ENCODE measurements at regions not wholly inside any gene's neighbourhood (a gene's known extent, or its start where the extent isn't known, plus 50 kb on each side); places are given as distances from the start of the nearest gene placed in this dataset.
A peak's percentile ranks its signal among the peaks of the same experiment; 100 is the strongest.

DNA sequence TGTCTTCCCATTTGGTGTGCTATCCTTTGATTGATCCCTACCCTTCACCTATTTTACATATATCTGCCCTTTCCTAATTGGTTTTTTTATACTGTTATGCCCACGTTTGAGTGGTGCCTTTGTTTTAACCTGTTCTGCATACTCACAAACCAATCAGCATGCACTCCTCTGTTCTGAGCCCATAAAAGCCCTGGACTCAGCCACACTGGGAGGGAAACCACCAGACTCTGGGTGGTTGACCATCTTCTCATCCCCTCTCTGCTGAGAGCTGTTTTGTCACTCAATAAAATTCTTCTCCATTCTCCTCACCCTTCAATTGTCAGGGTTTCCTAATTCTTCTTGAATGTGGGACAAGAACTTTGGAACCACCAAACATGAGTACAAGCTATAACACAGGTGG, 989.8 kb downstream of the ADGRL2 start:
- no peak overlapping the region for H3K27ac Mint-ChIP-seq
- H3K36me3 ChIP-seq = no peaks in the 10 kb centered on the region
- H3K4me2 ChIP-seq = no peak overlapping the region
- H3K9me3 Mint-ChIP-seq = peaks cover 7% of the 10 kb centered on the region
- peaks cover 4% of the 10 kb centered on the region for H3K36me3 Mint-ChIP-seq
- H3K27me3 ChIP-seq = no peaks in the 10 kb centered on the region
- H3K9me3 ChIP-seq (ENCODE audit: low read depth) = no peaks in the 10 kb centered on the region
- H2AFZ ChIP-seq (replicated peaks) = no peak overlapping the region
- H3K79me2 ChIP-seq (ENCODE audit: low read depth) = no peaks in the 10 kb centered on the region
- no peak overlapping the region for H3K4me3 Mint-ChIP-seq
- H4K20me1 ChIP-seq (ENCODE audit: low read depth) = no peaks in the 10 kb centered on the region
- no peak for DNase-seq (ENCODE audit: low spot score)
- H3K4me1 ChIP-seq = peaks cover 16% of the 10 kb centered on the region
- no peak overlapping the region for H3K9ac ChIP-seq
- H3K4me1 Mint-ChIP-seq = peaks cover 24% of the 10 kb centered on the region
- no peak overlapping the region for H3K4me3 ChIP-seq
- TF ChIP-seq EZH2 (IDR thresholded peaks at IDR 0.05) (no peak), CTCF (IDR thresholded peaks at IDR 0.05) (no peak), EZH2phosphoT487 (IDR thresholded peaks at IDR 0.05) (no peak)
- H3K27me3 Mint-ChIP-seq (ENCODE audit: insufficient read depth, low read depth) = no peaks in the 10 kb centered on the region
- no peaks in the 10 kb centered on the region for H3F3A ChIP-seq (ENCODE audit: low read depth)
- no peak overlapping the region for H3K27ac ChIP-seq

DNA sequence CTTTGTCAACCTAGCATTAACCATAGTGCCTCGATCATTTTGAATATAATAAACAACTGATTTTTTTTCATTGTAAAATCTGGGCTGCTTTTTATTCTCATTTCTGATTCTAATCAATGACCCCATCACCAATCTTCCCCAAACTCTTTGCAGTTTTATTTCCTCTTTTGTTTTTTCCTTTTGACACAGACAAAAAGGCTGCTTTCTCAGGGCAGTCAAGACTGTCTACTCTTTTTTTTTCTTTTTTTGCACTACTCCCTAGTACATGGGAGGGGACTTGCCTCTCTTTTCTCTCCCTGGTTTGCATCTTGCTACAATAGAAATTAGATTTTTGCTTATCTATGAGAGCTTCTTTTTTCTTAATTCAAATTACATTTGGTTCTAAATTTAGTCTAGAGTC, 987.9 kb downstream of the ADGRL2 start:
- H3K4me2 ChIP-seq = no peak overlapping the region

GRCh38 chr1:82788038-82788437, 987.3 kb downstream of the ADGRL2 start:
- Mint-ChIP-seq H3K9me3 (peaks cover 6% of the 10 kb centered on the region), H3K27me3 (ENCODE audit: insufficient read depth, low read depth) (no peaks in the 10 kb centered on the region), H3K27ac (no peak overlapping the region), H3K4me3 (no peak overlapping the region), H3K4me1 (peaks cover 24% of the 10 kb centered on the region), H3K36me3 (peaks cover 3% of the 10 kb centered on the region)
- no peaks in the 10 kb centered on the region for H3K9me3 ChIP-seq (ENCODE audit: low read depth)
- H3K4me1 ChIP-seq = peaks cover 16% of the 10 kb centered on the region
- no peak overlapping the region for H3K4me3 ChIP-seq
- no peaks in the 10 kb centered on the region for H3K79me2 ChIP-seq (ENCODE audit: low read depth)
- H2AFZ ChIP-seq (replicated peaks) = peak overlapping the region; percentile 80
- TF ChIP-seq EZH2 (IDR thresholded peaks at IDR 0.05) = no peak
- no peak for TF ChIP-seq CTCF (IDR thresholded peaks at IDR 0.05)
- no peak for TF ChIP-seq EZH2phosphoT487 (IDR thresholded peaks at IDR 0.05)
- no peak overlapping the region for H3K9ac ChIP-seq
- no peak overlapping the region for H3K4me2 ChIP-seq
- H3K27me3 ChIP-seq = no peaks in the 10 kb centered on the region
- H3F3A ChIP-seq (ENCODE audit: low read depth) = no peaks in the 10 kb centered on the region
- H4K20me1 ChIP-seq (ENCODE audit: low read depth) = no peaks in the 10 kb centered on the region
- no peak for DNase-seq (ENCODE audit: low spot score)
- H3K27ac ChIP-seq = no peak overlapping the region
- H3K36me3 ChIP-seq = no peaks in the 10 kb centered on the region

More for the DNA sequence above, 987.9 kb downstream of the ADGRL2 start:
- Histone ChIP-seq H3K27ac (no peak overlapping the region), H3K9me3 (ENCODE audit: low read depth) (no peaks in the 10 kb centered on the region), H3K79me2 (ENCODE audit: low read depth) (no peaks in the 10 kb centered on the region), H3F3A (ENCODE audit: low read depth) (no peaks in the 10 kb centered on the region), H3K9ac (no peak overlapping the region), H3K4me1 (peaks cover 16% of the 10 kb centered on the region), H3K36me3 (no peaks in the 10 kb centered on the region), H2AFZ (replicated peaks) (peak overlapping the region; percentile 52), H3K27me3 (no peaks in the 10 kb centered on the region), H4K20me1 (ENCODE audit: low read depth) (no peaks in the 10 kb centered on the region), H3K4me3 (no peak overlapping the region)
- DNase-seq (ENCODE audit: low spot score) = no peak
- peaks cover 24% of the 10 kb centered on the region for H3K4me1 Mint-ChIP-seq
- no peak overlapping the region for H3K27ac Mint-ChIP-seq
- H3K27me3 Mint-ChIP-seq (ENCODE audit: insufficient read depth, low read depth) = no peaks in the 10 kb centered on the region
- H3K36me3 Mint-ChIP-seq = peaks cover 3% of the 10 kb centered on the region
- H3K9me3 Mint-ChIP-seq = peaks cover 6% of the 10 kb centered on the region
- H3K4me3 Mint-ChIP-seq = no peak overlapping the region
- TF ChIP-seq CTCF (IDR thresholded peaks at IDR 0.05) = no peak
- TF ChIP-seq EZH2 (IDR thresholded peaks at IDR 0.05) = no peak
- TF ChIP-seq EZH2phosphoT487 (IDR thresholded peaks at IDR 0.05) = no peak
